Upper lobe of left lung (tissue), 6 donors: ENCODE measurements at regions not wholly inside any gene's neighbourhood (a gene's known extent, or its start where the extent isn't known, plus 50 kb on each side); places are given as distances from the start of the nearest gene placed in this dataset.
"Not testable (repeated sequence)": the region's sequence is repeated elsewhere in the genome, so short reads cannot be mapped to it uniquely, and the experiment has no call there.

ENCODE experiments used
- ATAC-seq, 2 donors: fragments of 200-7000 bp; cut with Tn5 transposase; one replicate each; pipeline ENCODE4 v1.9.1; 2022; ENCODE audit warnings: mild to moderate bottlenecking in 2 of 2, moderate library complexity in 2 of 2; ENCODE audit not compliant: low FRiP score in 2 of 2
- DNase-seq, 2 donors: peaks; one replicate each; pipeline ENCODE4 v3.0.0-alpha.2; 2019 to 2020
- H3K27ac ChIP-seq, 4 donors: fragments of 200-600 bp; sonication (generic); one replicate each; pipeline ENCODE4 v1.5.1; 2016 to 2019
- H3K27me3 ChIP-seq, 4 donors: fragments of 200-600 bp; sonication (generic); one replicate each; pipeline ENCODE4 v1.5.1; 2017 to 2019
- H3K36me3 ChIP-seq, 4 donors: fragments of 200-600 bp; sonication (generic); one replicate each; pipeline ENCODE4 v1.5.1; 2016 to 2019
- H3K4me1 ChIP-seq, 4 donors: fragments of 200-600 bp; sonication (generic); one replicate each; pipeline ENCODE4 v1.5.1; 2018 to 2019
- H3K4me3 ChIP-seq, 4 donors: fragments of 200-600 bp; sonication (generic); one replicate each; pipeline ENCODE4 v1.5.1; 2017 to 2019; ENCODE audit warnings: mild to moderate bottlenecking in 2 of 4, moderate library complexity in 1 of 4
- H3K9me3 ChIP-seq, 4 donors: fragments of 200-600 bp; sonication (generic); one replicate each; pipeline ENCODE4 v1.5.1; 2018 to 2019
- CTCF ChIP-seq, 6 experiments: fragments of 450-650 bp in 4 of 6; fragments of 200-600 bp in 2 of 6; sonication (generic) in 2 of 6; IDR thresholded peaks; one replicate each; pipeline ENCODE4 v1.5.1; 2016 to 2019; ENCODE audit warnings: antibody characterized with exemption in 6 of 6
- EP300 ChIP-seq, 4 donors: sonication (generic); formaldehyde crosslinking; IDR thresholded peaks; one replicate each; pipeline ENCODE4 v1.5.1; 2017; ENCODE audit warnings: antibody characterized with exemption in 4 of 4, control low read depth in 2 of 4
- POLR2A ChIP-seq, 4 donors: fragments of 450-650 bp; IDR thresholded peaks; one replicate each; pipeline ENCODE4 v1.5.1; 2016 to 2017; ENCODE audit warnings: antibody characterized with exemption in 4 of 4, mild to moderate bottlenecking in 2 of 4
- POLR2AphosphoS5 ChIP-seq, 2 donors: sonication (generic); formaldehyde crosslinking; IDR thresholded peaks; one replicate each; pipeline ENCODE4 v1.5.1; 2017; ENCODE audit warnings: antibody characterized with exemption in 2 of 2
- WGBS, 2 donors: methylation state at CpG; one replicate each; pipeline ENCODE4 v1.1.5; 2017 to 2018; 5-methylcytosine and 5-hydroxymethylcytosine counted together
- donor health status: DM: no; HTN: no; CAD: no; lungs with moderate emphysema.
- donor health status: DM: no; HTN: yes; CAD: no; lungs with severe emphysema.

DNA sequence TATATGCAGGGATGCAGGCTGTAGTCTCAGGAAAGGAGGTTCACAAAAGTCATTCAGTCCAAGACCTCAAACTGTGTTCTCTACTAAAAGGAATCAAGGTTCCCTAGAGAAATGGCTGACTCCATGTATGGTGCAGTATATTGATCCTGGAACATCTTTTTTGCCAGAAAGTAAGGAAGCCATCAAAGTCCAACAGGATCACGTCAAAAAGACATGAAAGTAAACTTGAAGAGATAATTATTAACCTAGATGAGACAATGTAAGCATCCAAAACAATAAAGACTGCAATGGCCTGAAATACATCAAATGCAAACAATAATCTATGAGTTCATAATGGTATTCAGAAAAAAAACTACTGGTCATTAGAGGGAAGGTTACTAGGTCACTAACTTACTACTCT is 115.6 kb upstream of the FABP2 start:
- ATAC-seq, H3K27me3 ChIP-seq, H3K4me3 ChIP-seq, H3K36me3 ChIP-seq, H3K27ac ChIP-seq, H3K4me1 ChIP-seq, H3K9me3 ChIP-seq, DNase-seq: not testable (repeated sequence)
- 85 to 100% methylated on average over 1 of the region's 1 CpG for WGBS, 2 donors

DNA sequence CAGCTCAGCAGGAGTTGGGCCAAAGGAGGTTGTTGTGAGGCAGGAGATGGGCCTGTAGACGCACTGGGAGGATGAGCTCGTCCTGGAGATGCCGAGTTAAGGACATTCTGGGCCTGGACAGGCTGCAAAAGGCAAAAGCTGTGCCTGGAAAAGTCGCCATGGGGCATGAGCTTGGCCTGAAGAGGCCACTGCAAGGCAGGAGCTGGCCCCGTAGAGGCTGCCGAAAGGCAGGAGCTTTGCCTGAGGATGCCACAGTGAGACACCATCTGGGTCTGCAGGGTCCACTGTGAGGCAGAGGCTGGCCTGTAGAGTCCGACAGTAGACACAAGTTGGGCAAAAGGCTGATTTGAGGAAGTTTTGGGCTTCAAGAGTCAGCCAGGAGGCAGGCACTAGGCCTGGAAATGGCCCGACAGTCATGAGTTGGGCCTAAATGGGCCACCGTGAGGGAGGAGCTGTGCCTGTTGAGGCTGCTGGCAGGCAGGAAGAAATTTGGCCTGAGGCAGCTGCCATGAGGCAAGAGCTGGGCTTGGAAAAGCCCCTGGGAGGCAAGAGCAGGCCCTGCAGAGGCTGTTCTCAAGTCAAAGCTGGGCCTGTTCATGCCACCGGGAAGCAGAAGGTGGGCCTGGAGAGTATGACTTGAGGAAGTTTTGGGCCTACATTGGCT is 86.8 kb upstream of the FABP2 start:
- not testable (repeated sequence) for ATAC-seq
- WGBS, 2 donors = 90 to 100% methylated on average over 1 to 10 of the region's 10 CpGs

DNA sequence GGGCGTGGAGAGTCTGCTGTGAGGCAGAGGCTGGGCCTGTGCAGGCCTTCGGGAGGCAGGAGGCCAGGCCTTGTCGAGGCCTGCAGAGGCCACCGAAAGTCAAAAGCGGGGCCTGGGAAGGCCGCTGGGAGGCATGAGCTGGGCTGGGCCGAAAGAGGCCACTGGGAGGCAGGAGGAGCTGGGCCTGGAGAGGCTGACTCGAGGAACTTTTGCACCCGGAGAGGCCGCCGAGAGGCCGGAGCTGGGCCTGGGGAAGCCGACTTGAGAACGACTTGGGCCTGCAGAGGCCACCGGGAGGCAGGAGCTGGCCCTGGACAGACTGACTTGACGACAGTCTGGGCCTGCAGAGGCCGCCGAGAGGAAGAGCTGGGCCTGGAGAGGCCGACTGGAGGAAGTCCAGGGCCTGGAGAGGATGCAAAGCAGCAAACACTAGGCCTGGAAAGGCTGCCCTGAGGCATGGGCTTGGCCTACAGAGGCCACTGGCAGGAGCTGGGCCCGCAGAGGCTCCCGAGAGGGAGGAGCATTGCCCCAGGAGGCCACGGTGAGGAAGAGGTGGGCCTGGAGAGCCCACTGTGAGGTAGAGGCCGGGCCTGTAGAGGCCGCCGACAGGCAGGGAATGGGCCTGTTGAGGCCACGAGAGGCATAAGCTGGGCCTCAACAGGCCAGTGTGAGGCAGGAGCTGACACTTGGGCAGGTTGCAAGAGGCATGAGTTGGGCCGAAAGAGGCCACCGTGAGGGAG is 85.0 kb upstream of the FABP2 start:
- H3K27me3 ChIP-seq, H3K4me1 ChIP-seq, H3K36me3 ChIP-seq, H3K4me3 ChIP-seq, H3K9me3 ChIP-seq, ATAC-seq, H3K27ac ChIP-seq: not testable (repeated sequence)
- DNase-seq = peak in 1 of 2 donors; percentile 76
- WGBS, 2 donors = 96 to 100% methylated on average over 12 to 28 of the region's 28 CpGs

More for the DNA sequence above, 86.8 kb upstream of the FABP2 start:
- not testable (repeated sequence) for H3K4me1 ChIP-seq, H3K27ac ChIP-seq, H3K4me3 ChIP-seq, H3K9me3 ChIP-seq, H3K27me3 ChIP-seq, H3K36me3 ChIP-seq
- DNase-seq = peak in 1 of 2 donors; percentile 17

DNA sequence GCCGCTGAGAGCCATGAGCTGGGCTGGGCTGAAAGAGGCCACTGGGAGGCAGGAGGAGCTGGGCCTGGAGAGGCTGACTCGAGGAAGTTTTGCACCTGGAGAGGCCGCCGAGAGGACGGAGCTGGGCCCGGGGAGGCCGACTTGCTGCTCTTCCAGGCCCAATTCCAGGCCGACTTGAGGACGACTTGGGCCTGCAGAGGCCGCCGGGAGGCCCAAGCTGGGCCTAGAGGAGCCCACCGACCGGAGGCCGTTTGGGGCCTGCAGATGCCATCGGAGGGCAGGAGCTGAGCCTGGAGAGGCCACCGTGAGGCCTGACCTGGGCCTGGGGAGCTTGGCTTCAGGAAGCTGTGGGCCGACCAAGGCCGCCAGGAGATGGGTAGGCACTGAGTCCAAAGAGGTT is 84.1 kb upstream of the FABP2 start:
- H3K9me3 ChIP-seq, H3K4me3 ChIP-seq, H3K27ac ChIP-seq, H3K36me3 ChIP-seq, ATAC-seq, H3K4me1 ChIP-seq, H3K27me3 ChIP-seq: not testable (repeated sequence)
- 40 to 92% methylated on average over 3 to 7 of the region's 18 CpGs for WGBS, 2 donors
- DNase-seq = peak in 1 of 2 donors; percentile 66

DNA sequence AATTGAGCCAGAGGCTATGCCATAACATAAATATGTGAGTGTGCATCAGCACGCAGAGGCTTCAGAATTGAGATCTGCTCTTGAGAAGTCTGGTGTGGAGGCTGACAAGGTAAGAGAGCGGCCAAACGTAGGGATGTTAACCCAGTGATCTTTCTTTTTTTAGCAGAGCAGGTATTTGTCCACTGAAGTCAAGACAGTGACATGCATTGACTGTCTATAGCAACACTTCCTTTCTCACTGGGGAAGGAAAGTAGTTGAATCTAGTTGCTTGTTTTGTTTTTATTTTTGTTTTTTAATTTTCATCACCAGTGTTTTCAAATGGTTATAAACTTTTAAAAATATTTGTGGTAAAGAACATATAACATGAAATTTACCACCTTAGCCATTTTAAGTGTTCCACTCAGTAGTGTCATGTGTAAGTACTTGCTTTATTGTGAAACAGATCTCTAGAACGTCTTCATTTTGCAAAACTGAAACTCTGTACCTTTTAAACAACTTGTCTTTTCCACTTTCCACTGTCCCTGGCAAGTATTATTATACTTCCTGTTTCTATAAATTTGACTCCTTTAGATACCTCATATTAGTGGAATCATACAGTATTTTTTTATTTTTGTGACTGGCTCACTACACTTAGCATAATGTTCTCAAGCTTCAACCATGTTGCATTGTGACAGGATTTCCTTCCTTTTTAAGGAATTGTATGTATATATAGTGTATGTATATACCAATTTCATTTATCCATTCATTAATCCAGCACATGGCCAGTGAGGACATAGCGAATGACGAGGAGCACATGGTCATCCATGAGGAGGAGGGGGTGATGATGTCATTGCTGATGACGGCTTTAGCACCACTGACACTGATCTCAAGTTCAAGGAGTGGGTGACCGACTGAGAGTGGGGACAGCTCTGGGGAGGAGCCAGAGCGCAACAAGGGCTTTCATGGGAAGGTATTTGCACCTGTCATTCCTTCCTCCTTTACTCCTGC is 80.7 kb upstream of the FABP2 start:
- H3K9me3 ChIP-seq, DNase-seq, ATAC-seq, H3K4me3 ChIP-seq, H3K27ac ChIP-seq, H3K36me3 ChIP-seq, H3K4me1 ChIP-seq, H3K27me3 ChIP-seq: not testable (repeated sequence)
- WGBS, 2 donors = 76 to 82% methylated on average over 9 of the region's 9 CpGs

GRCh38 chr4:119395701-119396100 is 73.8 kb upstream of the FABP2 start:
- not testable (repeated sequence) for ATAC-seq, H3K27me3 ChIP-seq, H3K36me3 ChIP-seq, H3K4me1 ChIP-seq, H3K9me3 ChIP-seq, H3K4me3 ChIP-seq, DNase-seq, H3K27ac ChIP-seq
- WGBS, 2 donors = 93% methylated on average over 3 of the region's 3 CpGs

- Histone ChIP-seq H3K36me3 (no peaks in the 10 kb centered on the region), H3K27ac (no peak overlapping the region), H3K4me1 (no peaks in the 10 kb centered on the region), H3K27me3 (no peaks in the 10 kb centered on the region), H3K9me3 (no peaks in the 10 kb centered on the region), H3K4me3 (no peak overlapping the region)
- ATAC-seq = no peak
- peak in 1 of 2 donors; percentile 72 for DNase-seq
- no peak for TF ChIP-seq EP300 (IDR thresholded peaks at IDR 0.05)
- TF ChIP-seq POLR2AphosphoS5 (IDR thresholded peaks at IDR 0.05) = no peak
- TF ChIP-seq POLR2A (IDR thresholded peaks at IDR 0.05) = no peak
- TF ChIP-seq CTCF (IDR thresholded peaks at IDR 0.05) = no peak
- WGBS, 2 donors = 92 to 97% methylated on average over 16 of the region's 16 CpGs
These were observed 72.9 kb upstream of the FABP2 start for GRCh38 chr4:119394826-119395225.

GRCh38 chr4:119388791-119389190 is 66.9 kb upstream of the FABP2 start:
- not testable (repeated sequence) for H3K4me1 ChIP-seq, H3K27ac ChIP-seq, H3K9me3 ChIP-seq, ATAC-seq, H3K4me3 ChIP-seq, H3K27me3 ChIP-seq, H3K36me3 ChIP-seq, DNase-seq
- WGBS, 2 donors = 69 to 73% methylated on average over 2 of the region's 2 CpGs

- H3K36me3 ChIP-seq, H3K4me1 ChIP-seq, H3K27me3 ChIP-seq, DNase-seq, H3K4me3 ChIP-seq, ATAC-seq, H3K9me3 ChIP-seq, H3K27ac ChIP-seq: not testable (repeated sequence)
- WGBS, 2 donors = 64 to 69% methylated on average over 3 of the region's 3 CpGs
These were observed 52.7 kb upstream of the FABP2 start for GRCh38 chr4:119374616-119375015.

DNA sequence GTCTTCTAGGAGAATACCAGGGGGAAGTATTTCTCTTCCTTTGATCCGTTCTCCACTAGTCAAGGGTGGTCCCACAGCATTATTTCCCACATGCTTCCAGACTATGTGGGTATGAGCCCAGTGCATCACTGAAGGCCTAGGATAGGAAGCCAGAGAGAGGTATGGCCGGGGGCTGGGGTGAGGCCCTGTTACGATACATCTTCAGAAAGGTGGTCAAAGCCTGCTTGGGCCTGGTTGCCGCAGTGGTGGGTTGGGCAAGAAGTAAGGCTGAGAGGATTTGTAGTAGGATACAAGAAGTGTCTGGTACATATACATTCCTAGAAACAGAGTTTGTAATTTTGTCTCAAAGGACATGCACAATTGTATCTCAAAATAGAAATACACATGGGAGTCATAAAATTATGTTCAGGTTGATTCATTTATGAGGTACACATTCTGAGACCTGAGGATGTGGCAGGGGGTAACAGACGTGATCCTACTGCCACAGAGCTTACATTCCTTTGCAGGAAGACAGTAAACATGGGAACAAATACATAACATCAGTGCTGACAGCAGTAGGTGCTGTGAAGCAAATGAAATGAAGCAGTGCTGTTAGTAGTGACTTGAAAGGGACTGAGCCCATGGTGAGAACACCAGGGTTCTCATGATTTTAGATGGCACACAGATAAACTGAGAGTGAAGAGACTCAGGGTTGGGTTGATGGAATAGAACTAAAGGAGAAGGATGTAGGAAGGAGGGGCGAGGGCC is 50.6 kb upstream of the FABP2 start:
- H3K9me3 ChIP-seq, H3K27ac ChIP-seq, ATAC-seq, DNase-seq, H3K27me3 ChIP-seq, H3K4me1 ChIP-seq, H3K4me3 ChIP-seq, H3K36me3 ChIP-seq: not testable (repeated sequence)
- 92 to 93% methylated on average over 5 of the region's 6 CpGs for WGBS, 2 donors
